Ishikawa (cell line): ENCODE measurements at regions not wholly inside any gene's neighbourhood (a gene's known extent, or its start where the extent isn't known, plus 50 kb on each side); places are given as distances from the start of the nearest gene placed in this dataset.

Source experiments
- FOXM1 ChIP-seq: IDR thresholded peaks from 2 replicates; pipeline ENCODE4 v1.6.1; 2012; ENCODE audit warnings: low read depth, borderline replicate concordance
- RAD21 ChIP-seq: IDR thresholded peaks from 2 replicates; pipeline ENCODE4 v1.6.1; 2012; ENCODE audit warnings: low read depth

- TF ChIP-seq FOXM1 (no peak), RAD21 (no peak)
Observed at GRCh38 chr5:117161718-117162335, 587.2 kb upstream of the SEMA6A start.
